Stimulated activated CD8-positive, alpha-beta memory T cell treated with anti-CD3 and anti-CD28 coated beads, Interleukin-12 subunit alpha, Interleukin-12 subunit beta, amount 100 ng/mL, for 24 hours (primary cell): ENCODE measurements at regions not wholly inside any gene's neighbourhood (a gene's known extent, or its start where the extent isn't known, plus 50 kb on each side); places are given as distances from the start of the nearest gene placed in this dataset.

ENCODE experiments used
- DNase-seq: peaks from one replicate; pipeline ENCODE4 v3.0.0-alpha.2; 2020; ENCODE audit errors: extremely low read depth

- no peak for DNase-seq
Measured at GRCh38 chr22:48154169-48154942, 1391.9 kb downstream of the TBC1D22A start.

GRCh38 chr22:48153726-48154125 lies 1391.3 kb downstream of the TBC1D22A start:
- DNase-seq = no peak

GRCh38 chr22:48152916-48153315 lies 1390.5 kb downstream of the TBC1D22A start:
- no peak for DNase-seq

GRCh38 chr22:48152164-48152775 lies 1389.8 kb downstream of the TBC1D22A start:
- DNase-seq = no peak

GRCh38 chr22:48151641-48152040 lies 1389.2 kb downstream of the TBC1D22A start:
- DNase-seq = no peak

GRCh38 chr22:48147831-48148230 lies 1385.4 kb downstream of the TBC1D22A start:
- DNase-seq = no peak

GRCh38 chr22:48147404-48147803 lies 1385.0 kb downstream of the TBC1D22A start:
- no peak for DNase-seq

- no peak for DNase-seq
Measured at GRCh38 chr22:48146426-48146825, 1384.0 kb downstream of the TBC1D22A start.

GRCh38 chr22:48145738-48146137 lies 1383.3 kb downstream of the TBC1D22A start:
- DNase-seq = no peak

GRCh38 chr22:48144318-48144717 lies 1381.9 kb downstream of the TBC1D22A start:
- no peak for DNase-seq

GRCh38 chr22:48143856-48144255 lies 1381.4 kb downstream of the TBC1D22A start:
- no peak for DNase-seq

- no peak for DNase-seq
Measured at GRCh38 chr22:48142388-48142787, 1379.9 kb downstream of the TBC1D22A start.

GRCh38 chr22:48141301-48141700 lies 1378.9 kb downstream of the TBC1D22A start:
- no peak for DNase-seq

- DNase-seq = no peak
Measured at GRCh38 chr22:48140261-48140813, 1377.9 kb downstream of the TBC1D22A start.

- no peak for DNase-seq
Measured at GRCh38 chr22:48139776-48140175, 1377.3 kb downstream of the TBC1D22A start.

- no peak for DNase-seq
Measured at GRCh38 chr22:48138855-48139254, 1376.4 kb downstream of the TBC1D22A start.

- DNase-seq = no peak
Measured at GRCh38 chr22:48138427-48138826, 1376.0 kb downstream of the TBC1D22A start.

GRCh38 chr22:48137640-48138039 lies 1375.2 kb downstream of the TBC1D22A start:
- no peak for DNase-seq

GRCh38 chr22:48135592-48135991 lies 1373.1 kb downstream of the TBC1D22A start:
- DNase-seq = no peak

- DNase-seq = no peak
Measured at GRCh38 chr22:48125416-48125815, 1363.0 kb downstream of the TBC1D22A start.

- DNase-seq = no peak
Measured at GRCh38 chr22:48121984-48122383, 1359.5 kb downstream of the TBC1D22A start.

- DNase-seq = no peak
Measured at GRCh38 chr22:48118654-48119053, 1356.2 kb downstream of the TBC1D22A start.

GRCh38 chr22:48116871-48117270 lies 1354.4 kb downstream of the TBC1D22A start:
- DNase-seq = no peak
